ENCODE measurements at regions not wholly inside any gene's neighbourhood (a gene's known extent, or its start where the extent isn't known, plus 50 kb on each side); places are given as distances from the start of the nearest gene placed in this dataset.

DNA sequence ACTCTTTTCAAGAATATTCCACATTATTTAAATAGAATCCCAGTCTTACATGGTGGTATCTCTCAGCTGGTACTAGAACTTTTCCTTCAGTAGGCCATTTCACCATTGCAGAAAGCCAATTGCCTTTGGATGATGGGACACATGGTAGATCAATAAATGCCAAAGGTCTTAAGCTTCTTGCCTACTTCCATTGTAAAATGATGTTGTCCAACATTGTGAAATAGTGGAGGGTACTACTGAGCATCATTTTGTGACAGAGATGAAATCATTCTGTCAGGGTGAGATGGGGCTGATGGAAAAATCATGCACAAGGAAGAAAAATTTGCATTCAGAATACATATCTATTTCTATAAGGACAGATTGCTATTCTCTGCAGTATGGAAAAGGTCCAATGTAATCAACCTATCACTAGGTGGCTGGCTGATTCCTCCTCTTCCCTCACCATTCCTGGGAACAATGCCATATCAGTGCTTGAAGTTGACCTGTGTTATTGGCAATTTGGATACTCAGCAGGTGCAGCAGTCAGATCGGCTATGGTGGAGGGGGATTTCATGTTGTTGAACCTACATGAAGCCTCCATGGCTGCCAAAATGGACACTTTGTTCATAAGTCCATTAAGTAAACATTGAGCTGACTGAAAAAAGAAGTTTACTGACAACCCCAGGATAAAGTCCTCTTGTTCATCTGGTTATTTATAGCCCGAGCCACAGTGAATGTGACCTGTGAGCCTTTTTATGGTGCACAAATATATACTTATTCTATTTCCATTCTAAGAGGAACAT, 596.9 kb upstream of the ARPP21 start:
- H3K27ac ChIP-seq = no peak overlapping the region
- WGBS, 2 donors = 15 to 59% methylated on average over 2 of the region's 2 CpGs
- TF ChIP-seq, protein P1, sequence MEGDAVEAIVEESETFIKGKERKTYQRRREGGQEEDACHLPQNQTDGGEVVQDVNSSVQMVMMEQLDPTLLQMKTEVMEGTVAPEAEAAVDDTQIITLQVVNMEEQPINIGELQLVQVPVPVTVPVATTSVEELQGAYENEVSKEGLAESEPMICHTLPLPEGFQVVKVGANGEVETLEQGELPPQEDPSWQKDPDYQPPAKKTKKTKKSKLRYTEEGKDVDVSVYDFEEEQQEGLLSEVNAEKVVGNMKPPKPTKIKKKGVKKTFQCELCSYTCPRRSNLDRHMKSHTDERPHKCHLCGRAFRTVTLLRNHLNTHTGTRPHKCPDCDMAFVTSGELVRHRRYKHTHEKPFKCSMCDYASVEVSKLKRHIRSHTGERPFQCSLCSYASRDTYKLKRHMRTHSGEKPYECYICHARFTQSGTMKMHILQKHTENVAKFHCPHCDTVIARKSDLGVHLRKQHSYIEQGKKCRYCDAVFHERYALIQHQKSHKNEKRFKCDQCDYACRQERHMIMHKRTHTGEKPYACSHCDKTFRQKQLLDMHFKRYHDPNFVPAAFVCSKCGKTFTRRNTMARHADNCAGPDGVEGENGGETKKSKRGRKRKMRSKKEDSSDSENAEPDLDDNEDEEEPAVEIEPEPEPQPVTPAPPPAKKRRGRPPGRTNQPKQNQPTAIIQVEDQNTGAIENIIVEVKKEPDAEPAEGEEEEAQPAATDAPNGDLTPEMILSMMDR (IDR thresholded peaks at IDR 0.05) = no peak
- TF ChIP-seq POLR2A (IDR thresholded peaks at IDR 0.05) = no peak
- no peak for TF ChIP-seq POLR2AphosphoS5 (IDR thresholded peaks at IDR 0.05)
- TF ChIP-seq EP300 (IDR thresholded peaks at IDR 0.05) = no peak
- intact Hi-C loops (cut with DNase I) = no loop called here
- no peaks in the 10 kb centered on the region for H3K4me1 ChIP-seq
- no peaks in the 10 kb centered on the region for H3K36me3 ChIP-seq
- H3K4me3 ChIP-seq = no peak overlapping the region
- H3K9me3 ChIP-seq = no peaks in the 10 kb centered on the region
- DNase-seq = no peak
- no peaks in the 10 kb centered on the region for H3K27me3 ChIP-seq

DNA sequence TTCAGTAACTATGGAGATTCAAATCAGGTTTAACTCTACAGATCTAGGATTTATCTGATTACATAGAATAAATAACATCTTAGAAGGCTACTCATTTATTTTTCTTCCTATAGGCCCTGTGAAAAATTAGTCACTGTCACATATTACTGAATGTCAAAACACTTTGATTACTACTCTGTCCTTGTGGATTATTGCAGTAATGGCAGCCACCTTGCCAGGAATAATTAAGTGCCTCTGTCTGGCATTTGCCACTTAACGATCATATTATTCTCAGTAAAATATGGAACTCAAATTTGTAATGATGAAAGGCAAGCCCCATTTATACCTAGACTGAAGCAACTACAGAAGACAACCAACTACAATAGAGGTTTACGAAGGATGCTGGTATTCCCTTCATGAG, 596.3 kb upstream of the ARPP21 start:
- Histone ChIP-seq H3K36me3 (no peaks in the 10 kb centered on the region), H3K9me3 (no peaks in the 10 kb centered on the region), H3K27ac (no peak overlapping the region), H3K27me3 (no peaks in the 10 kb centered on the region), H3K4me1 (no peaks in the 10 kb centered on the region), H3K4me3 (no peak overlapping the region)
- WGBS, 2 donors = 82 to 94% methylated on average over 2 of the region's 2 CpGs
- intact Hi-C loops (cut with DNase I) = no loop called here
- DNase-seq = no peak
- TF ChIP-seq POLR2A (IDR thresholded peaks at IDR 0.05) = no peak
- TF ChIP-seq EP300 (IDR thresholded peaks at IDR 0.05) = no peak
- TF ChIP-seq, protein P1 (IDR thresholded peaks at IDR 0.05) = no peak
- no peak for TF ChIP-seq POLR2AphosphoS5 (IDR thresholded peaks at IDR 0.05)

DNA sequence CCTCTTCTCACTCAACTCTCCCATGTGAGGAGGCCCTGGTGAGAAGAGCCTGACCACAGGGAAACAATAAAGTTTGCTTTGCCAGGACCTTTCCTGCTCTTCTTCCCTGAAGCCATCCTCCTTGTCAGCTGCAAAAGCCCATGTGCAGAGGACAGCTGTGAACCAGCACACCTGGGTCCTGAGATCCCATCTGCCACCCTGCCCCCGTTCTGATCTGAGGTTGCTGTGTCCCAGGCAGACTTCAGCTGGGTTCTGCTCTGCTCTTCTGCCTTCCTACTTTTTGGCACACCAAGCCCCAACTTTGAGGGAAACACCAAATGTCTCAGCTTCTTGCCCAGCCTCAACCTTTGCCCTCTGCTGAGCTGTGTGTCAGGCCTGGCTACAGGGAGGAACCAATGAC, 595.1 kb upstream of the ARPP21 start:
- Histone ChIP-seq H3K9me3 (no peaks in the 10 kb centered on the region), H3K36me3 (no peaks in the 10 kb centered on the region), H3K4me1 (no peaks in the 10 kb centered on the region), H3K27me3 (no peaks in the 10 kb centered on the region), H3K4me3 (no peak overlapping the region), H3K27ac (no peak overlapping the region)
- TF ChIP-seq POLR2A (IDR thresholded peaks at IDR 0.05) (no peak), POLR2AphosphoS5 (IDR thresholded peaks at IDR 0.05) (no peak), EP300 (IDR thresholded peaks at IDR 0.05) (no peak)
- TF ChIP-seq, protein P1 (IDR thresholded peaks at IDR 0.05) = no peak
- no peak for DNase-seq
- 82 to 95% methylated on average over 1 of the region's 1 CpG for WGBS, 2 donors
- intact Hi-C loops (cut with DNase I) = no loop called here

DNA sequence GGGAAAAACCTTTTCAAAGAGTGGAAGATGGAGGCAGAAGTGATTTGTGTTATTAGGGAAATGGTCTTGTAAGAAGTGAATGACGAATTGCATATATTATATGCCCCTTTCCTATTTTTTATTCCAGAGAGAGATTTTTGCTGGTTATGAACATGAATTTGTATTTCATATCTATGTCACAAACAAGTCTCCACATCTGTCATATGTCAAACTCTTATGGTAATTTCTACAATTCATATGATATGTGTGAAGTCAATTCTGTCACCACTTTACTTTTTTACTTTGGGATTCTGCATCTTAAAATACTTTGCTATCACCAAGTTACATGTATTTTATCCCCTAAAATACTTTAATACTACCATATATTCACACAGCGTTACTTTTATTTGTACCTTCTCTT, 594.2 kb upstream of the ARPP21 start:
- Histone ChIP-seq H3K9me3 (no peaks in the 10 kb centered on the region), H3K36me3 (no peaks in the 10 kb centered on the region), H3K27me3 (no peaks in the 10 kb centered on the region), H3K27ac (no peak overlapping the region), H3K4me3 (no peak overlapping the region), H3K4me1 (no peaks in the 10 kb centered on the region)
- intact Hi-C loops (cut with DNase I) = no loop called here
- no peak for DNase-seq
- 91 to 93% methylated on average over 2 of the region's 2 CpGs for WGBS, 2 donors
- TF ChIP-seq POLR2AphosphoS5 (IDR thresholded peaks at IDR 0.05) (no peak), EP300 (IDR thresholded peaks at IDR 0.05) (no peak), POLR2A (IDR thresholded peaks at IDR 0.05) (no peak)
- TF ChIP-seq, protein P1 (IDR thresholded peaks at IDR 0.05) = no peak

DNA sequence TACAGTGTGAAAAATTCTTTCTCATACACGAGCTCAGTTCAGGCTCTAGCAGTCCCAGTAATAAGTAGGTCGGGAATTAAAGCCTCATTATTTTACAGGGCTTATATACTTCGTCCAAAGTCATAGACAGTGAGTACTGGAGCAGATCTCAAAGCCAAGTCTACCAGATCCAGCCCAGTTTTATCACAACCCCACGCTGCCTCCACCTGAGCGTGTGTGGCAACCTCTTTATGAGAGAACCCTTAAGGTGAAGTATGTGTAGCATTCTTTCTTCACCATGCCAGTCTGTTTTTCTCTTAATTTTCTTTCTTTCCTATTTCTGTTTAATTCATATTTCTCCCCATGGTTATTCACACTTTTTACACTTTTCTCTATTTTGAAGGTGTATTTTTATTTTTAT, 574.6 kb upstream of the ARPP21 start:
- Histone ChIP-seq H3K27me3 (no peaks in the 10 kb centered on the region), H3K4me3 (no peak overlapping the region), H3K27ac (no peak overlapping the region), H3K9me3 (no peaks in the 10 kb centered on the region), H3K36me3 (no peaks in the 10 kb centered on the region), H3K4me1 (no peaks in the 10 kb centered on the region)
- WGBS, 2 donors = 75 to 79% methylated on average over 5 of the region's 5 CpGs
- TF ChIP-seq EP300 (IDR thresholded peaks at IDR 0.05) (no peak), POLR2A (IDR thresholded peaks at IDR 0.05) (no peak), POLR2AphosphoS5 (IDR thresholded peaks at IDR 0.05) (no peak)
- TF ChIP-seq, protein P1 (IDR thresholded peaks at IDR 0.05) = no peak
- intact Hi-C loops (cut with DNase I) = no loop called here
- no peak for DNase-seq

Data from sigmoid colon (tissue), 6 donors.